Ishikawa (cell line): ENCODE measurements at regions not wholly inside any gene's neighbourhood (a gene's known extent, or its start where the extent isn't known, plus 50 kb on each side); places are given as distances from the start of the nearest gene placed in this dataset.

Experiments
- CEBPB ChIP-seq: IDR thresholded peaks from 2 replicates; pipeline ENCODE4 v1.6.1; 2012
- CREB1 ChIP-seq: IDR thresholded peaks from 2 replicates; pipeline ENCODE4 v1.6.1; 2012; ENCODE audit warnings: low read depth
- EGR1 ChIP-seq: IDR thresholded peaks from 2 replicates; pipeline ENCODE4 v1.6.1; 2012
- EP300 ChIP-seq: IDR thresholded peaks from 2 replicates; pipeline ENCODE4 v1.6.1; 2012; ENCODE audit warnings: borderline replicate concordance
- FOXM1 ChIP-seq: IDR thresholded peaks from 2 replicates; pipeline ENCODE4 v1.6.1; 2012; ENCODE audit warnings: low read depth, borderline replicate concordance
- NFIC ChIP-seq: IDR thresholded peaks from 2 replicates; pipeline ENCODE4 v1.6.1; 2012
- RAD21 ChIP-seq: IDR thresholded peaks from 2 replicates; pipeline ENCODE4 v1.6.1; 2012; ENCODE audit warnings: low read depth
- TAF1 ChIP-seq: IDR thresholded peaks from 2 replicates; pipeline ENCODE4 v1.6.1; 2012; ENCODE audit warnings: low read depth, mild to moderate bottlenecking
- TCF12 ChIP-seq: IDR thresholded peaks from 2 replicates; pipeline ENCODE4 v1.6.1; 2012; ENCODE audit warnings: low read depth
- TEAD4 ChIP-seq: IDR thresholded peaks from 2 replicates; pipeline ENCODE4 v1.6.1; 2012
- YY1 ChIP-seq: IDR thresholded peaks from 2 replicates; pipeline ENCODE4 v1.6.1; 2012; ENCODE audit warnings: low read depth
- ZBTB7A ChIP-seq: IDR thresholded peaks from 2 replicates; pipeline ENCODE4 v1.6.1; 2012; ENCODE audit warnings: low read depth
- TF ChIP-seq, protein P1 (sequence below): IDR thresholded peaks from 2 replicates; pipeline ENCODE4 v1.6.1; 2012; ENCODE audit warnings: low read depth, mild to moderate bottlenecking
- TF ChIP-seq, protein P2 (sequence below): IDR thresholded peaks from 2 replicates; pipeline ENCODE4 v1.6.1; 2012
- TF ChIP-seq, protein P3 (sequence below): IDR thresholded peaks from 2 replicates; pipeline ENCODE4 v1.6.1; 2012

DNA sequence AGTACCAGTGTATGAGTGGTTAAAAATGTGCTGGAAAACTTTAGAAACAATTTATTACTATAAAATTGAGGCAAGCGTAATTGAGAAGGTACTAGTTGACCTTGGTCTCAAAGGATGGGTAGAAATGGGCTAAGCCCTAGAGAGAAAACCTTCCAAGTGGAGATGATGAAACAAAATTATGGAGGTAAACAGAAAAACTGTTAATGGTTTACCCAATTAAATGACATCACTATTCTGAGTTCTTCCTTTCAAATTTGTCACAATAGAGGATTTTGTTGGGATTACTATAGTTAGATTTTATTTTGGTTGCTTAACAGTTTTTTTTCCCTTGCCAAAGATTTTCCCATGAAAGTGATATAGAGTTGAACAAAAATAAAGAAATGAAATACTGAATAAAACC, 1302.5 kb upstream of the TENM3 start:
- TF ChIP-seq NFIC: no peak
- TF ChIP-seq ZBTB7A: no peak
- no peak for TF ChIP-seq RAD21
- TF ChIP-seq TEAD4: no peak
- TF ChIP-seq CEBPB: no peak
- no peak for TF ChIP-seq FOXM1
- TF ChIP-seq YY1: no peak
- TF ChIP-seq EP300: no peak
- TF ChIP-seq, protein P1, sequence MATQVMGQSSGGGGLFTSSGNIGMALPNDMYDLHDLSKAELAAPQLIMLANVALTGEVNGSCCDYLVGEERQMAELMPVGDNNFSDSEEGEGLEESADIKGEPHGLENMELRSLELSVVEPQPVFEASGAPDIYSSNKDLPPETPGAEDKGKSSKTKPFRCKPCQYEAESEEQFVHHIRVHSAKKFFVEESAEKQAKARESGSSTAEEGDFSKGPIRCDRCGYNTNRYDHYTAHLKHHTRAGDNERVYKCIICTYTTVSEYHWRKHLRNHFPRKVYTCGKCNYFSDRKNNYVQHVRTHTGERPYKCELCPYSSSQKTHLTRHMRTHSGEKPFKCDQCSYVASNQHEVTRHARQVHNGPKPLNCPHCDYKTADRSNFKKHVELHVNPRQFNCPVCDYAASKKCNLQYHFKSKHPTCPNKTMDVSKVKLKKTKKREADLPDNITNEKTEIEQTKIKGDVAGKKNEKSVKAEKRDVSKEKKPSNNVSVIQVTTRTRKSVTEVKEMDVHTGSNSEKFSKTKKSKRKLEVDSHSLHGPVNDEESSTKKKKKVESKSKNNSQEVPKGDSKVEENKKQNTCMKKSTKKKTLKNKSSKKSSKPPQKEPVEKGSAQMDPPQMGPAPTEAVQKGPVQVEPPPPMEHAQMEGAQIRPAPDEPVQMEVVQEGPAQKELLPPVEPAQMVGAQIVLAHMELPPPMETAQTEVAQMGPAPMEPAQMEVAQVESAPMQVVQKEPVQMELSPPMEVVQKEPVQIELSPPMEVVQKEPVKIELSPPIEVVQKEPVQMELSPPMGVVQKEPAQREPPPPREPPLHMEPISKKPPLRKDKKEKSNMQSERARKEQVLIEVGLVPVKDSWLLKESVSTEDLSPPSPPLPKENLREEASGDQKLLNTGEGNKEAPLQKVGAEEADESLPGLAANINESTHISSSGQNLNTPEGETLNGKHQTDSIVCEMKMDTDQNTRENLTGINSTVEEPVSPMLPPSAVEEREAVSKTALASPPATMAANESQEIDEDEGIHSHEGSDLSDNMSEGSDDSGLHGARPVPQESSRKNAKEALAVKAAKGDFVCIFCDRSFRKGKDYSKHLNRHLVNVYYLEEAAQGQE: no peak
- no peak for TF ChIP-seq TCF12
- TF ChIP-seq, protein P2, sequence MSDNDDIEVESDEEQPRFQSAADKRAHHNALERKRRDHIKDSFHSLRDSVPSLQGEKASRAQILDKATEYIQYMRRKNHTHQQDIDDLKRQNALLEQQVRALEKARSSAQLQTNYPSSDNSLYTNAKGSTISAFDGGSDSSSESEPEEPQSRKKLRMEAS: no peak
- no peak for TF ChIP-seq CREB1
- TF ChIP-seq TAF1: no peak

DNA sequence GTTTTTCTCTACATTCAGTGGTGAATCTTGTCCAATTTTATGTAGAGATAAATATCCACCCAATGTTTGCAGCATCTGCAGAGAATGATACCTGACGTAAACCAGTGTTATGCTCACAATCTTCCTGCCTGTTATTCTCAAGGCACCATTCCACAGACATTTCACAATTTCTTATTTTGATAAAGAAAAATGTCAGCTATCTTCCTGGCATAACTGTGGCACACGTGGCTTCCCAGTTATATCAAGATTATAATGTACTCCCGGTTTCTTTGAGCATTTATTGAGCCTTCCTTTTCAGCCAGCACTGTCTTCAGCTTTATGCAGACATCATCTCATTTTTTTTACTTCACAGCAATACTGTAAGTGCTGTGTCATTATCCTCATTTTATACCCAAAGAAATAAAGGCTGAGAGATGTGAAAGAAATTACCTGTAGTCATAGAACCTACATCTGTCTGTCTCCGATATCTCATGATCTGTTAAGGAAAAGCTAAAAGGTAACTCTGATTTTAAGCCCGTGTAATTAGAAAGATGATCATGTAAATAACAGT, 1300.8 kb upstream of the TENM3 start:
- no peak for TF ChIP-seq EP300
- TF ChIP-seq CREB1: no peak
- TF ChIP-seq, protein P3, sequence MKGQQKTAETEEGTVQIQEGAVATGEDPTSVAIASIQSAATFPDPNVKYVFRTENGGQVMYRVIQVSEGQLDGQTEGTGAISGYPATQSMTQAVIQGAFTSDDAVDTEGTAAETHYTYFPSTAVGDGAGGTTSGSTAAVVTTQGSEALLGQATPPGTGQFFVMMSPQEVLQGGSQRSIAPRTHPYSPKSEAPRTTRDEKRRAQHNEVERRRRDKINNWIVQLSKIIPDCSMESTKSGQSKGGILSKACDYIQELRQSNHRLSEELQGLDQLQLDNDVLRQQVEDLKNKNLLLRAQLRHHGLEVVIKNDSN: no peak
- no peak for TF ChIP-seq TCF12
- no peak for TF ChIP-seq YY1
- TF ChIP-seq RAD21: no peak
- no peak for TF ChIP-seq ZBTB7A
- TF ChIP-seq, protein P1: no peak
- TF ChIP-seq NFIC: no peak
- no peak for TF ChIP-seq FOXM1
- TF ChIP-seq, protein P2: no peak
- no peak for TF ChIP-seq TEAD4
- no peak for TF ChIP-seq CEBPB
- TF ChIP-seq EGR1: no peak
- TF ChIP-seq TAF1: no peak

DNA sequence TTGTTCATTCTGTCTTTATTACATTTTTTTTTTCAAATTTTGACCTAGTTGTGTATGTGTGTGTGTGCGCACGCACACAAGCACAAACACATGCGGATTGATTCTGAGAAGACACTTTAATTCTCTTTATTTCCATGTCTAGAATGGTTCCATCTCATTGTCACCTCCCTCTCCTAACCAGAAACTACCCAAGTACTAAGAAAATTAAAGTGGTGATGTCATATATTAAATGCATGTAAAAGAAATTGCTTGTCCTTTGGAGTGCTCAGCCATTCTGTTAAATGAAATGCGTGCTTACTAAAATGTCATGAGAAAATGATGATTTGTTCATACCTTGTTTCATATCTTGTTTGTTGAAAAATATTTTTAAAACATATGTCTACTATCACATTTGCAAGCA, 1297.0 kb upstream of the TENM3 start:
- TF ChIP-seq RAD21 (no peak), NFIC (no peak), CEBPB (no peak)
- TF ChIP-seq, protein P2: no peak

DNA sequence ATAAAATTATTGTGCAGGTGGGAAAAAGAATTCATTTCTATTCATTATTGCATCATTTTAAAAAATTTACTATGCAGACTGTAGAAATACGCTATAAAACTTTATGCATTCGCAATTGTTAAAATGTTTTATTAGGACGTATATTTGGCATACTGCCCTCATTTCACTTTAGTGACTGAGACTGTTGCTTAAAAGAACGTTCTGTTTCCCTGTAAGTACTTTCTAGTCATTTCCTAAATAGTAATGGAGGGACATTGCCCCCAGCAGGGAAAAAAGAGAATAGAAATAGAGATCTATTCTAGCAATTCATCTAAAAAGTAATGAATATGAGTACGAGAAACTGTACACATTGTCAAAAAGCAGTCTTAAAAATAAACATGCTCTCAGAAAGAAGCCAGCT, 1295.8 kb upstream of the TENM3 start:
- TF ChIP-seq RAD21: peak; percentile 48
- TF ChIP-seq EP300: no peak

DNA sequence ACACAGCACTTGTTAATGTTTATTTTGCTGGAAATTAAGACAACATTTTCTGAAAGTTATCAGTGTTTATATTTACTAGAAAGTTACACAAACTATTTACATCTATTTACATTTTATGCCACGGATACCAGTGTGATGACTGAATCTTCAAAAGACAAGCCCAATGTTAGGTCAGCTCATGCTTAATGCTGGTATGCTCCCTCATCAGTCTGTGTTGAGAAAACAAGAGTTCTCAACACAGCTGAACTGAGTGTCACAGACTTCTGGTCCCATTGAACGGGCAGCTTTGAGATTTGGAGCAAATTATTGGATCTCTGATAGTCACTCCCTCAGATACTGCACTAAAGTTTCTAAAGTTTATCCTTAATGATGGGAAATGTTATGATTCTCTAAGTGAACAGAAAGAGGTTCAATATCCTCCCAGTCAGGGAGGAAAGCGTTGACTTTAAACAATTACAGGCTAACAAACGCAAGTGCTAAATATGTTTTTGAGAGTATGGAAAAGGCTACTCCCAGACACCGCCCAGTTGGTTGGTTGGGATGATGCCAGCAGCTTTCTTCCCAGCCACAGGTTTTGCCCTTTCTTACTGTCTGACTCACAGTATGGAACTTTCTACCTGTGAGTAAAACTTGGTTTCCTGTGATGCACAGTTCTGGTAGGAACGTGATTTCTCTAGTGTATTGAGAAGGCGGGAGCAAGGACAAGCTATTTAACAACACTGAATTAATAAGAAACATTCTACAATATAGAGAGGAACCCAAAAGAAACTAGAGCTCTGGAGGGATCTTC, 1293.6 kb upstream of the TENM3 start:
- TF ChIP-seq, protein P3: no peak
- TF ChIP-seq TEAD4 (no peak), YY1 (no peak), CREB1 (no peak), EGR1 (no peak), TAF1 (no peak), TCF12 (no peak), ZBTB7A (no peak), RAD21 (no peak), CEBPB (no peak), EP300 (no peak), NFIC (no peak), FOXM1 (no peak)
- TF ChIP-seq, protein P1: no peak
- TF ChIP-seq, protein P2: no peak
